H9 (cell line): ENCODE measurements at regions not wholly inside any gene's neighbourhood (a gene's known extent, or its start where the extent isn't known, plus 50 kb on each side); places are given as distances from the start of the nearest gene placed in this dataset.

Experiments used
- DNase-seq: peaks from one replicate; pipeline ENCODE4 v3.0.0-alpha.2; 2017
- H2AFZ ChIP-seq: one replicate; pipeline ENCODE4 v1.6.1; 2013; ENCODE audit warnings: mild to moderate bottlenecking, low read length, control low read depth, moderate library complexity
- H2AK5ac ChIP-seq: 2 replicates; pipeline ENCODE4 v1.6.1; 2013; ENCODE audit warnings: low read length, control low read depth, mixed read lengths; ENCODE audit not compliant: insufficient read length
- H2BK120ac ChIP-seq: one replicate; pipeline ENCODE4 v1.6.1; 2013; ENCODE audit warnings: low read depth, mild to moderate bottlenecking, low read length, control low read depth, inconsistent platforms; ENCODE audit not compliant: poor library complexity, severe bottlenecking
- H2BK12ac ChIP-seq: 2 replicates; pipeline ENCODE4 v1.6.1; 2013; ENCODE audit warnings: low read length, control low read depth, mixed read lengths, low read depth; ENCODE audit not compliant: insufficient read length
- H2BK15ac ChIP-seq: 2 replicates; pipeline ENCODE4 v1.6.1; 2013; ENCODE audit warnings: low read depth, low read length, control low read depth
- H2BK20ac ChIP-seq: one replicate; pipeline ENCODE4 v1.6.1; 2013; ENCODE audit warnings: low read depth, mild to moderate bottlenecking, low read length, control low read depth, inconsistent platforms; ENCODE audit not compliant: poor library complexity, severe bottlenecking
- H2BK5ac ChIP-seq: 2 replicates; pipeline ENCODE4 v1.6.1; 2013; ENCODE audit warnings: low read length, control low read depth, mixed read lengths; ENCODE audit not compliant: insufficient read length
- H3K14ac ChIP-seq: 2 replicates; pipeline ENCODE4 v1.6.1; 2013; ENCODE audit warnings: low read length, control low read depth; ENCODE audit not compliant: insufficient read depth
- H3K18ac ChIP-seq: 2 replicates; pipeline ENCODE4 v1.6.1; 2013; ENCODE audit warnings: low read depth, mild to moderate bottlenecking, mixed read lengths, low read length, control low read depth; ENCODE audit not compliant: insufficient read length
- H3K23ac ChIP-seq: 2 replicates; pipeline ENCODE4 v1.6.1; 2013; ENCODE audit warnings: low read length, control low read depth, mixed read lengths, low read depth; ENCODE audit not compliant: insufficient read length
- H3K23me2 ChIP-seq: 2 replicates; pipeline ENCODE4 v1.6.1; 2013; ENCODE audit warnings: low read depth, mild to moderate bottlenecking, mixed read lengths, low read length, control low read depth; ENCODE audit not compliant: insufficient read length, poor library complexity, severe bottlenecking
- H3K27ac ChIP-seq: 2 replicates; pipeline ENCODE4 v1.5.1; 2013; ENCODE audit warnings: low read length, control low read depth, mixed read lengths, low read depth; ENCODE audit not compliant: insufficient read length
- H3K27me3 ChIP-seq: 2 replicates; pipeline ENCODE4 v1.6.1; 2013; ENCODE audit warnings: low read length, control low read depth, inconsistent platforms; ENCODE audit not compliant: insufficient read depth
- H3K4ac ChIP-seq: 2 replicates; pipeline ENCODE4 v1.6.1; 2013; ENCODE audit warnings: low read depth, mild to moderate bottlenecking, control low read depth, inconsistent platforms, low read length, moderate library complexity
- H3K4me1 ChIP-seq: 2 replicates; pipeline ENCODE4 v1.6.1; 2013; ENCODE audit warnings: low read length, control low read depth, inconsistent platforms; ENCODE audit not compliant: insufficient read depth
- H3K4me2 ChIP-seq: 2 replicates; pipeline ENCODE4 v1.6.1; 2013; ENCODE audit warnings: low read length, control low read depth, mixed read lengths; ENCODE audit not compliant: insufficient read length, insufficient read depth
- H3K56ac ChIP-seq: 2 replicates; pipeline ENCODE4 v1.6.1; 2013; ENCODE audit warnings: low read depth, mild to moderate bottlenecking, mixed read lengths, low read length, control low read depth; ENCODE audit not compliant: insufficient read length
- H3K79me1 ChIP-seq: 2 replicates; pipeline ENCODE4 v1.6.1; 2013; ENCODE audit warnings: low read depth, mild to moderate bottlenecking, moderate library complexity, low read length, control low read depth, inconsistent platforms; ENCODE audit not compliant: insufficient read depth, poor library complexity, severe bottlenecking
- H3K79me2 ChIP-seq: 2 replicates; pipeline ENCODE4 v1.6.1; 2013; ENCODE audit warnings: low read length, control low read depth, inconsistent platforms; ENCODE audit not compliant: insufficient read depth
- H3K9ac ChIP-seq: 2 replicates; pipeline ENCODE4 v1.6.1; 2013; ENCODE audit warnings: low read length, control low read depth, mixed read lengths; ENCODE audit not compliant: insufficient read length; ENCODE audit errors: extremely low read depth
- H3K9me3 ChIP-seq: one replicate; pipeline ENCODE4 v1.6.1; 2013; ENCODE audit warnings: low read depth, low read length, inconsistent platforms; ENCODE audit not compliant: control insufficient read depth
- H3T11ph ChIP-seq: one replicate; pipeline ENCODE4 v1.6.1; 2013; ENCODE audit warnings: mild to moderate bottlenecking, low read length, control low read depth, inconsistent platforms
- H4K20me1 ChIP-seq: one replicate; pipeline ENCODE4 v1.6.1; 2013; ENCODE audit not compliant: control insufficient read depth, insufficient read length, insufficient read depth
- H4K5ac ChIP-seq: 2 replicates; pipeline ENCODE4 v1.6.1; 2013; ENCODE audit warnings: low read depth, mild to moderate bottlenecking, mixed read lengths, low read length, control low read depth; ENCODE audit not compliant: insufficient read length
- H4K8ac ChIP-seq: replicated peaks from 2 replicates; pipeline ENCODE4 v1.6.1; 2013; ENCODE audit warnings: low read length, control low read depth, mixed read lengths, low read depth; ENCODE audit not compliant: insufficient read length
- H4K91ac ChIP-seq: 2 replicates; pipeline ENCODE4 v1.6.1; 2013; ENCODE audit warnings: low read depth, mild to moderate bottlenecking, moderate library complexity, mixed read lengths, low read length, control low read depth; ENCODE audit not compliant: insufficient read length
- H3K27ac Mint-ChIP-seq, 3 experiments: 2 replicates in 2 of 3; 3 replicates in 1 of 3; pipeline ENCODE4 v1.8.0; 2020 to 2021; ENCODE audit warnings: mixed read lengths in 3 of 3, mild to moderate bottlenecking in 1 of 3, moderate library complexity in 1 of 3
- H3K27me3 Mint-ChIP-seq: 2 replicates; pipeline ENCODE4 v1.8.0; 2021; ENCODE audit warnings: low read depth, mild to moderate bottlenecking, moderate library complexity, mixed read lengths
- H3K36me3 Mint-ChIP-seq, 3 experiments: 2 replicates in 2 of 3; 3 replicates in 1 of 3; pipeline ENCODE4 v1.8.0; 2020 to 2021; ENCODE audit warnings: low read depth in 3 of 3, mixed read lengths in 3 of 3; ENCODE audit not compliant: insufficient read depth in 1 of 3
- H3K4me1 Mint-ChIP-seq, 2 experiments: 2 replicates each; pipeline ENCODE4 v1.8.0; 2020; ENCODE audit warnings: mixed read lengths in 2 of 2
- H3K4me3 Mint-ChIP-seq, 2 experiments: 2 replicates in 1 of 2; 3 replicates in 1 of 2; pipeline ENCODE4 v1.8.0; 2020 to 2021; ENCODE audit warnings: mild to moderate bottlenecking in 2 of 2, mixed read lengths in 2 of 2, moderate library complexity in 1 of 2
- H3K9me3 Mint-ChIP-seq, 2 experiments: 2 replicates in 1 of 2; 3 replicates in 1 of 2; pipeline ENCODE4 v1.8.0; 2020; ENCODE audit warnings: mild to moderate bottlenecking in 2 of 2, mixed read lengths in 2 of 2, moderate library complexity in 1 of 2
- WGBS: extraction: QIAGEN DNeasy Blood & Tissue Kit; methylation state at CpG from one replicate; pipeline ENCODE4 v1.1.7; 2013; ENCODE audit warnings: missing lambda C conversion rate, low lambda C conversion rate, mixed read lengths; ENCODE audit not compliant: insufficient read length; ENCODE audit errors: extremely low coverage; 5-methylcytosine and 5-hydroxymethylcytosine counted together
- TF ChIP-seq, protein P1 (sequence below): fragments of 200-600 bp; sonication (generic); conservative IDR thresholded peaks from 3 replicates; pipeline ENCODE4 v1.8.0; 2021; ENCODE audit warnings: antibody characterized with exemption, mild to moderate bottlenecking

DNA sequence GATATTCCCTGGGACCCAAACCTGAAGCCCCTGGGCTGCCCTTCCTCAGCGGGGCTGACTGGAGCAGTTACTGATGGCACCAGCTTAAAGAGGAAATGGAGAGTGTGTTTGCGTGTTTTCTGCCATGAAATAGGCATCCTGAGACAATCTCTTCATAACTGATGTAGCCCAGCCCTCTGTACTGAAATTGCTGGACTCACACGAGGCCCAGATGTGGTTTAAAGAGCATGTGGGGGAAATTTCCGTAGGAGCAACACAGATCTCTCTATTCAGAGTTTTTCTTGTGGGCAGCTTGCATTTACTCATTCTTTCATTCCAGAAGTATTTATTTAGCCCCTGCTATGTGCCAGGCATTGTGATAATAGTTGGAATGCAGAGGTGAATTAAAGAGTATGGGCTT lies 782.1 kb upstream of the TBX3 start:
- H2BK20ac ChIP-seq = no peak overlapping the region
- no peak overlapping the region for H3K4ac ChIP-seq
- H3K36me3 Mint-ChIP-seq = peaks cover 0 to 4% (median 0%) of the 10 kb centered on the region in 3 experiments; a peak in 2 of 7 replicates
- TF ChIP-seq, protein P1, sequence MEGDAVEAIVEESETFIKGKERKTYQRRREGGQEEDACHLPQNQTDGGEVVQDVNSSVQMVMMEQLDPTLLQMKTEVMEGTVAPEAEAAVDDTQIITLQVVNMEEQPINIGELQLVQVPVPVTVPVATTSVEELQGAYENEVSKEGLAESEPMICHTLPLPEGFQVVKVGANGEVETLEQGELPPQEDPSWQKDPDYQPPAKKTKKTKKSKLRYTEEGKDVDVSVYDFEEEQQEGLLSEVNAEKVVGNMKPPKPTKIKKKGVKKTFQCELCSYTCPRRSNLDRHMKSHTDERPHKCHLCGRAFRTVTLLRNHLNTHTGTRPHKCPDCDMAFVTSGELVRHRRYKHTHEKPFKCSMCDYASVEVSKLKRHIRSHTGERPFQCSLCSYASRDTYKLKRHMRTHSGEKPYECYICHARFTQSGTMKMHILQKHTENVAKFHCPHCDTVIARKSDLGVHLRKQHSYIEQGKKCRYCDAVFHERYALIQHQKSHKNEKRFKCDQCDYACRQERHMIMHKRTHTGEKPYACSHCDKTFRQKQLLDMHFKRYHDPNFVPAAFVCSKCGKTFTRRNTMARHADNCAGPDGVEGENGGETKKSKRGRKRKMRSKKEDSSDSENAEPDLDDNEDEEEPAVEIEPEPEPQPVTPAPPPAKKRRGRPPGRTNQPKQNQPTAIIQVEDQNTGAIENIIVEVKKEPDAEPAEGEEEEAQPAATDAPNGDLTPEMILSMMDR = no peak
- H4K5ac ChIP-seq = no peak overlapping the region
- H3K14ac ChIP-seq = no peak overlapping the region
- H3K56ac ChIP-seq = no peak overlapping the region
- no peaks in the 10 kb centered on the region for H3K9me3 ChIP-seq
- H2BK15ac ChIP-seq = no peak overlapping the region
- H3K27ac ChIP-seq = no peak overlapping the region
- no peak overlapping the region for H3K9ac ChIP-seq
- H4K91ac ChIP-seq = no peak overlapping the region
- H3K23me2 ChIP-seq = no peaks in the 10 kb centered on the region
- H3K18ac ChIP-seq = no peak overlapping the region
- peaks cover 9% of the 10 kb centered on the region in 2 experiments for H3K4me1 Mint-ChIP-seq
- no peak overlapping the region for H2AK5ac ChIP-seq
- H4K20me1 ChIP-seq = no peaks in the 10 kb centered on the region
- H3K79me1 ChIP-seq = no peaks in the 10 kb centered on the region
- H3K27me3 Mint-ChIP-seq = no peaks in the 10 kb centered on the region; the same call in 1 of the 2 replicates
- H3T11ph ChIP-seq = no peak overlapping the region
- H4K8ac ChIP-seq = no peak overlapping the region
- H3K4me3 Mint-ChIP-seq = no peak overlapping the region
- no peak overlapping the region for H3K4me2 ChIP-seq
- no peak for DNase-seq
- no CpG with 5 or more reads among the region's 4 CpGs for WGBS
- H3K23ac ChIP-seq = no peak overlapping the region
- H3K27me3 ChIP-seq = no peaks in the 10 kb centered on the region
- H2BK5ac ChIP-seq = no peak overlapping the region
- H3K79me2 ChIP-seq = no peaks in the 10 kb centered on the region
- H2BK12ac ChIP-seq = no peak overlapping the region
- H3K9me3 Mint-ChIP-seq = peaks cover 2% of the 10 kb centered on the region in 2 experiments; a peak in 3 of 5 replicates
- no peak overlapping the region for H2BK120ac ChIP-seq
- no peak overlapping the region for H2AFZ ChIP-seq
- H3K27ac Mint-ChIP-seq = no peak overlapping the region
- H3K4me1 ChIP-seq = no peaks in the 10 kb centered on the region; the same call in 1 of the 2 replicates
